ENCODE measurements at regions not wholly inside any gene's neighbourhood (a gene's known extent, or its start where the extent isn't known, plus 50 kb on each side); places are given as distances from the start of the nearest gene placed in this dataset.

GRCh38 chr7:54967377-54967776 is 51.4 kb upstream of the EGFR start:
- H3K27me3 ChIP-seq (ENCODE audit: insufficient read depth, low read depth, low read length), result no peaks in the 10 kb centered on the region
- H3K4me2 ChIP-seq (ENCODE audit: low read length), result no peak overlapping the region
- no peaks in the 10 kb centered on the region for H3F3A ChIP-seq (ENCODE audit: insufficient read depth, low read length, poor library complexity, severe bottlenecking)

GRCh38 chr7:54968018-54968417 is 50.8 kb upstream of the EGFR start:
- no peaks in the 10 kb centered on the region for H4K20me1 ChIP-seq (ENCODE audit: insufficient read depth)
- no peak overlapping the region for H3K9ac ChIP-seq (ENCODE audit: low read length)
- H3K9me2 ChIP-seq (ENCODE audit: insufficient read depth, low read length), result no peaks in the 10 kb centered on the region
- no peaks in the 10 kb centered on the region for H3K36me3 ChIP-seq (ENCODE audit: insufficient read depth, low read length)
- no peak overlapping the region for H3K4me3 ChIP-seq (ENCODE audit: low read length)
- H3K27ac ChIP-seq (ENCODE audit: low read length), result no peak overlapping the region
- no peaks in the 10 kb centered on the region for H3K79me2 ChIP-seq (replicated peaks; ENCODE audit: insufficient read depth, low read length)
- H3K9me3 ChIP-seq (ENCODE audit: low read length), result no peaks in the 10 kb centered on the region
- H2AFZ ChIP-seq (ENCODE audit: low read depth, low read length), result no peak overlapping the region
- no peaks in the 10 kb centered on the region for H3F3A ChIP-seq (ENCODE audit: insufficient read depth, low read length, poor library complexity, severe bottlenecking)
- H3K27me3 ChIP-seq (ENCODE audit: insufficient read depth, low read depth, low read length), result no peaks in the 10 kb centered on the region
- no peak overlapping the region for H3K4me2 ChIP-seq (ENCODE audit: low read length)
- no peak for TF ChIP-seq SMC3 (conservative IDR thresholded peaks at IDR 0.05; ENCODE audit: poor library complexity)
- TF ChIP-seq REST (IDR thresholded peaks at IDR 0.05; ENCODE audit: borderline replicate concordance), result no peak
- TF ChIP-seq EZH2 (IDR thresholded peaks at IDR 0.05; ENCODE audit: borderline replicate concordance, insufficient read depth, low read length, poor library complexity, severe bottlenecking), result no peak
- TF ChIP-seq RAD21 (conservative IDR thresholded peaks at IDR 0.05), result no peak
- no peak for TF ChIP-seq CTCF (IDR thresholded peaks at IDR 0.05; ENCODE audit: poor library complexity, severe bottlenecking)
- no peak for TF ChIP-seq TAF1 (IDR thresholded peaks at IDR 0.05; ENCODE audit: low read depth)

More at GRCh38 chr7:54967377-54967776, 51.4 kb upstream of the EGFR start:
- Histone ChIP-seq H2AFZ (ENCODE audit: low read depth, low read length) (no peak overlapping the region), H3K9me3 (ENCODE audit: low read length) (no peaks in the 10 kb centered on the region), H3K4me3 (ENCODE audit: low read length) (no peak overlapping the region), H4K20me1 (ENCODE audit: insufficient read depth) (no peaks in the 10 kb centered on the region), H3K79me2 (replicated peaks; ENCODE audit: insufficient read depth, low read length) (no peaks in the 10 kb centered on the region), H3K9me2 (ENCODE audit: insufficient read depth, low read length) (no peaks in the 10 kb centered on the region), H3K9ac (ENCODE audit: low read length) (no peak overlapping the region), H3K36me3 (ENCODE audit: insufficient read depth, low read length) (no peaks in the 10 kb centered on the region), H3K27ac (ENCODE audit: low read length) (no peak overlapping the region)
- TF ChIP-seq MXI1 (conservative IDR thresholded peaks at IDR 0.05; ENCODE audit: poor library complexity, severe bottlenecking) (no peak), POLR2AphosphoS5 (IDR thresholded peaks at IDR 0.05) (no peak), EZH2 (IDR thresholded peaks at IDR 0.05; ENCODE audit: borderline replicate concordance, insufficient read depth, low read length, poor library complexity, severe bottlenecking) (no peak), TAF1 (IDR thresholded peaks at IDR 0.05; ENCODE audit: low read depth) (no peak), CTCF (IDR thresholded peaks at IDR 0.05; ENCODE audit: poor library complexity, severe bottlenecking) (no peak), EP300 (conservative IDR thresholded peaks at IDR 0.05; ENCODE audit: poor library complexity, severe bottlenecking) (no peak), REST (IDR thresholded peaks at IDR 0.05; ENCODE audit: borderline replicate concordance) (no peak), SMC3 (conservative IDR thresholded peaks at IDR 0.05; ENCODE audit: poor library complexity) (no peak), RAD21 (conservative IDR thresholded peaks at IDR 0.05) (no peak)
